WTC11 (cell line): ENCODE measurements at regions not wholly inside any gene's neighbourhood (a gene's known extent, or its start where the extent isn't known, plus 50 kb on each side); places are given as distances from the start of the nearest gene placed in this dataset.

Source experiments
- ATAC-seq: fragments of 200-7000 bp; cut with Tn5 transposase; 2 replicates; pipeline ENCODE4 v1.10.0; 2021; ENCODE audit warnings: mild to moderate bottlenecking, moderate library complexity
- CTCF ChIA-PET: fragments of 300-600 bp; sonication (Branson Sonifier 250); formaldehyde crosslinking; loops from one replicate; lab custom pipeline; 2021; ENCODE audit warnings: antibody characterized with exemption; lab: Charles Lee
- POLR2A ChIA-PET: fragments of 350-600 bp; sonication (Branson Sonifier 250); formaldehyde crosslinking; loops from one replicate; lab custom pipeline; 2021; ENCODE audit warnings: antibody characterized with exemption; lab: Charles Lee
- DNase-seq: peaks from one replicate; pipeline ENCODE4 v3.0.0; 2021; ENCODE audit warnings: low spot score
- H3K27ac Mint-ChIP-seq: 2 replicates; pipeline ENCODE4 v1.8.0; 2021; ENCODE audit warnings: mixed read lengths
- H3K27me3 Mint-ChIP-seq: 2 replicates; pipeline ENCODE4 v1.8.0; 2021; ENCODE audit warnings: low read depth, mild to moderate bottlenecking, moderate library complexity, mixed read lengths
- H3K36me3 Mint-ChIP-seq: 2 replicates; pipeline ENCODE4 v1.8.0; 2021; ENCODE audit warnings: mixed read lengths
- H3K4me1 Mint-ChIP-seq: 2 replicates; pipeline ENCODE4 v1.8.0; 2022; ENCODE audit warnings: mixed read lengths
- H3K4me3 Mint-ChIP-seq: 2 replicates; pipeline ENCODE4 v1.8.0; 2021; ENCODE audit warnings: mild to moderate bottlenecking, moderate library complexity, mixed read lengths
- H3K9me3 Mint-ChIP-seq: 2 replicates; pipeline ENCODE4 v1.8.0; 2021; ENCODE audit warnings: mixed read lengths
- ATF2 ChIP-seq: sonication (generic); formaldehyde crosslinking; IDR thresholded peaks from 2 replicates; pipeline ENCODE4 v1.8.1; 2022; ENCODE audit warnings: low read depth, missing genetic modification reagents, borderline replicate concordance
- ATF3 ChIP-seq: sonication (generic); formaldehyde crosslinking; conservative IDR thresholded peaks from 2 replicates; pipeline ENCODE4 v1.8.1; 2022; ENCODE audit warnings: mild to moderate bottlenecking, missing genetic modification reagents
- CREB1 ChIP-seq: sonication (generic); formaldehyde crosslinking; IDR thresholded peaks from 2 replicates; pipeline ENCODE4 v1.8.0; 2023; ENCODE audit warnings: mild to moderate bottlenecking, missing genetic modification reagents
- CTCF ChIP-seq: fragments of 200-600 bp; IDR thresholded peaks from 2 replicates; pipeline ENCODE4 v1.8.0; 2022; ENCODE audit warnings: antibody characterized with exemption
- ELF4 ChIP-seq: sonication (generic); formaldehyde crosslinking; IDR thresholded peaks from 2 replicates; pipeline ENCODE4 v1.8.1; 2022; ENCODE audit warnings: low read depth, mild to moderate bottlenecking, moderate library complexity, missing genetic modification reagents
- ESRRA ChIP-seq: sonication (generic); formaldehyde crosslinking; IDR thresholded peaks from 2 replicates; pipeline ENCODE4 v1.8.1; 2022; ENCODE audit warnings: mild to moderate bottlenecking, missing genetic modification reagents, borderline replicate concordance
- FOXJ3 ChIP-seq: sonication (generic); formaldehyde crosslinking; IDR thresholded peaks from 2 replicates; pipeline ENCODE4 v1.9.0; 2021; ENCODE audit warnings: missing genetic modification reagents, mild to moderate bottlenecking, borderline replicate concordance
- HMGA2 ChIP-seq: fragments of 250-450 bp; sonication (Bioruptor Pico); IDR thresholded peaks from 2 replicates; pipeline ENCODE4 v1.4.0; 2021; ENCODE audit warnings: mild to moderate bottlenecking, moderate library complexity
- JUN ChIP-seq: sonication (generic); formaldehyde crosslinking; IDR thresholded peaks from 2 replicates; pipeline ENCODE4 v1.8.0; 2023; ENCODE audit warnings: mild to moderate bottlenecking, missing genetic modification reagents
- MLX ChIP-seq: sonication (generic); formaldehyde crosslinking; IDR thresholded peaks from 2 replicates; pipeline ENCODE4 v1.8.1; 2023; ENCODE audit warnings: mild to moderate bottlenecking, missing genetic modification reagents, moderate library complexity
- NR3C1 ChIP-seq: sonication (generic); formaldehyde crosslinking; conservative IDR thresholded peaks from 2 replicates; pipeline ENCODE4 v1.8.1; 2023; ENCODE audit warnings: low read depth, mild to moderate bottlenecking, missing genetic modification reagents
- RORB ChIP-seq: fragments of 250-450 bp; sonication (Bioruptor Pico); IDR thresholded peaks from 2 replicates; pipeline ENCODE4 v1.9.0; 2021; ENCODE audit warnings: mild to moderate bottlenecking
- SP1 ChIP-seq: sonication (generic); formaldehyde crosslinking; conservative IDR thresholded peaks from 2 replicates; pipeline ENCODE4 v1.8.1; 2022; ENCODE audit warnings: missing genetic modification reagents
- TEAD4 ChIP-seq: sonication (generic); formaldehyde crosslinking; IDR thresholded peaks from 2 replicates; pipeline ENCODE4 v1.8.0; 2022; ENCODE audit warnings: mild to moderate bottlenecking, missing genetic modification reagents
- ZNF121 ChIP-seq: sonication (generic); formaldehyde crosslinking; IDR thresholded peaks from 2 replicates; pipeline ENCODE4 v1.8.0; 2023; ENCODE audit warnings: missing genetic modification reagents
- ZNF416 ChIP-seq: fragments of 250-450 bp; sonication (Bioruptor Pico); IDR thresholded peaks from 2 replicates; pipeline ENCODE4 v1.9.0; 2021; ENCODE audit warnings: mild to moderate bottlenecking, inconsistent platforms
- TF ChIP-seq, protein P1 (sequence below): sonication (generic); formaldehyde crosslinking; IDR thresholded peaks from 2 replicates; pipeline ENCODE4 v1.8.0; 2023; ENCODE audit warnings: missing genetic modification reagents
- TF ChIP-seq, protein P2 (sequence below): sonication (generic); formaldehyde crosslinking; IDR thresholded peaks from 2 replicates; pipeline ENCODE4 v1.8.1; 2022; ENCODE audit warnings: mild to moderate bottlenecking, missing genetic modification reagents, moderate library complexity, borderline replicate concordance
- TF ChIP-seq, protein P3 (sequence below): sonication (generic); formaldehyde crosslinking; IDR thresholded peaks from 2 replicates; pipeline ENCODE4 v1.8.1; 2022; ENCODE audit warnings: low read depth, mild to moderate bottlenecking, moderate library complexity, missing genetic modification reagents, borderline replicate concordance

DNA sequence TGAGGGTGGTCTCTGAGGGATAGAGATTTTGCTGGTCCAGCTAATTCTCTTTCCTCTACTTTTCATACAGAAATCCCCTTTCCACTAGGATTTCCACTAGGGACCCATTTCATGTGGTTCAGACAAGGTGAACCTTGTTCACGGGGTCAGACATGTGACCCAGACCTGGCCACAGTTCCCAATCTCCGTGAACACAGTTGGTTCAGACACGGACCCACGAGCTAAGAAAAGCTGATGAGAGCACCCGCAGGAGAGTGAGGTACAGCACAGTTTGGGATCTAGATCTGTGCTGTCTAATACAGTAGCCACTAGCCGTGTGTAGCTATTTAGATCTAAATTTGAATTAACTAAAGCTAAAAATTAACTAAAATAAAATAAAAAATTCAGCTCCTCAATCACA, 88.1 kb downstream of the AXIN2 start (continued):
- TF ChIP-seq, protein P1, sequence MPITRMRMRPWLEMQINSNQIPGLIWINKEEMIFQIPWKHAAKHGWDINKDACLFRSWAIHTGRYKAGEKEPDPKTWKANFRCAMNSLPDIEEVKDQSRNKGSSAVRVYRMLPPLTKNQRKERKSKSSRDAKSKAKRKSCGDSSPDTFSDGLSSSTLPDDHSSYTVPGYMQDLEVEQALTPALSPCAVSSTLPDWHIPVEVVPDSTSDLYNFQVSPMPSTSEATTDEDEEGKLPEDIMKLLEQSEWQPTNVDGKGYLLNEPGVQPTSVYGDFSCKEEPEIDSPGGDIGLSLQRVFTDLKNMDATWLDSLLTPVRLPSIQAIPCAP: no peak
- TF ChIP-seq TEAD4 (no peak), MLX (CRISPR knock-in tag) (no peak), HMGA2 (no peak)

DNA sequence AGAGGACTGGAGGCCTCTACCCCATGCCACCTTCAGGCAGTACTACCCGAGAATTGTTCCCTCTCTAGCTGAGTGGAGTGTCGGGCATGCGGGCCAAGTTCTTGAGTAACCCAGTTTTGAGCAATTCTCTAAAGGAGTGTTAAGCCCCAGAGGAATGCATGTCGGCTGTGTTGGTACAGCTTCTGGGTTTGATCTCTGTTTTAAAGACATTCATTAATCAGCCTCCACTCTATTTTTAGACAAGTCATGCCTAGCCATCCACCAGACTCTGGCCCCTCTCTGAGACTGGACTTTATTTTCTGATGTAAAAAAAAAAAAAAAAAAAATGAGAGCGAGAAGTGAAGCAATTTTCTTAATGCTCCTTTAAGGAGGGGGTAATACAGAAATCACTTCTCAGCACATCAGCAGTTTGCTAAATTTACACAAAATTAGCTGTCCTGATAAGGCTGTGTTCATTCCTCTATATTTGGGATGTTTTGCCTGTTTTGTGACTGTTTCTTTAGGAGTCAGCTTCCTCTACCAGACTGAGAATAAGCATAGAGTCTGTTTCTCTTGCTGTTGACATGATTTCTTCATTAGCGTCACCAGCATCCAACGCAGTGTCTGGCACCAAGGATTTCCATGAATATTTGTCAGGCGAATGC, 88.7 kb downstream of the AXIN2 start:
- peaks cover 15% of the 10 kb centered on the region for H3K9me3 Mint-ChIP-seq
- CTCF ChIA-PET: interaction anchor here (1.6 kb wide), 1 partner anchor 212 kb away, joined by 3 read pairs; no protein-coding TSS in a partner anchor
- POLR2A ChIA-PET: no interaction called here
- H3K4me3 Mint-ChIP-seq: no peak overlapping the region
- no peaks in the 10 kb centered on the region; the same call in 1 of the 2 replicates for H3K27me3 Mint-ChIP-seq
- no peak overlapping the region for H3K27ac Mint-ChIP-seq
- no peaks in the 10 kb centered on the region for H3K36me3 Mint-ChIP-seq
- DNase-seq: no peak
- no peak for ATAC-seq
- no peaks in the 10 kb centered on the region for H3K4me1 Mint-ChIP-seq
- TF ChIP-seq ELF4 (no peak), ATF2 (CRISPR knock-in tag) (no peak), CREB1 (CRISPR knock-in tag) (no peak), SP1 (CRISPR knock-in tag) (no peak), ESRRA (CRISPR knock-in tag) (no peak), NR3C1 (CRISPR knock-in tag) (no peak), JUN (CRISPR knock-in tag) (no peak), CTCF (no peak), ZNF416 (no peak), RORB (CRISPR knock-in tag) (no peak), MLX (CRISPR knock-in tag) (no peak), ZNF121 (CRISPR knock-in tag) (no peak), FOXJ3 (no peak), ATF3 (CRISPR knock-in tag) (no peak)
- TF ChIP-seq, protein P2, sequence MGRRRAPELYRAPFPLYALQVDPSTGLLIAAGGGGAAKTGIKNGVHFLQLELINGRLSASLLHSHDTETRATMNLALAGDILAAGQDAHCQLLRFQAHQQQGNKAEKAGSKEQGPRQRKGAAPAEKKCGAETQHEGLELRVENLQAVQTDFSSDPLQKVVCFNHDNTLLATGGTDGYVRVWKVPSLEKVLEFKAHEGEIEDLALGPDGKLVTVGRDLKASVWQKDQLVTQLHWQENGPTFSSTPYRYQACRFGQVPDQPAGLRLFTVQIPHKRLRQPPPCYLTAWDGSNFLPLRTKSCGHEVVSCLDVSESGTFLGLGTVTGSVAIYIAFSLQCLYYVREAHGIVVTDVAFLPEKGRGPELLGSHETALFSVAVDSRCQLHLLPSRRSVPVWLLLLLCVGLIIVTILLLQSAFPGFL (CRISPR knock-in tag): no peak
- TF ChIP-seq, protein P3, sequence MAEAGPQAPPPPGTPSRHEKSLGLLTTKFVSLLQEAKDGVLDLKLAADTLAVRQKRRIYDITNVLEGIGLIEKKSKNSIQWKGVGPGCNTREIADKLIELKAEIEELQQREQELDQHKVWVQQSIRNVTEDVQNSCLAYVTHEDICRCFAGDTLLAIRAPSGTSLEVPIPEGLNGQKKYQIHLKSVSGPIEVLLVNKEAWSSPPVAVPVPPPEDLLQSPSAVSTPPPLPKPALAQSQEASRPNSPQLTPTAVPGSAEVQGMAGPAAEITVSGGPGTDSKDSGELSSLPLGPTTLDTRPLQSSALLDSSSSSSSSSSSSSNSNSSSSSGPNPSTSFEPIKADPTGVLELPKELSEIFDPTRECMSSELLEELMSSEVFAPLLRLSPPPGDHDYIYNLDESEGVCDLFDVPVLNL (CRISPR knock-in tag): no peak
